Vagina (tissue), 2 donors: ENCODE measurements at regions not wholly inside any gene's neighbourhood (a gene's known extent, or its start where the extent isn't known, plus 50 kb on each side); places are given as distances from the start of the nearest gene placed in this dataset.

Experiments
- DNase-seq, 2 donors: peaks; one replicate each; pipeline ENCODE4 v3.0.0-alpha.2; 2017; ENCODE audit errors: extremely low spot score in 2 of 2
- H3K27ac ChIP-seq: fragments of 200-600 bp; sonication (generic); one replicate; pipeline ENCODE4 v1.5.1; 2019
- H3K27me3 ChIP-seq: fragments of 200-600 bp; sonication (generic); one replicate; pipeline ENCODE4 v1.5.1; 2019
- H3K36me3 ChIP-seq, 2 donors: fragments of 200-600 bp; sonication (generic); one replicate each; pipeline ENCODE4 v1.5.1; 2017 to 2019
- H3K4me1 ChIP-seq: fragments of 200-600 bp; sonication (generic); one replicate; pipeline ENCODE4 v1.5.1; 2019
- H3K4me3 ChIP-seq, 2 donors: fragments of 200-600 bp; sonication (generic); 1 replicate in 1 of 2; 2 replicates in 1 of 2; pipeline ENCODE4 v1.5.1; 2016 to 2019
- H3K9me3 ChIP-seq: fragments of 200-600 bp; sonication (generic); one replicate; pipeline ENCODE4 v1.5.1; 2019
- CTCF ChIP-seq, 3 experiments: fragments of 450-650 bp in 2 of 3; fragments of 200-600 bp in 1 of 3; sonication (generic) in 1 of 3; IDR thresholded peaks; one replicate each; pipeline ENCODE4 v1.5.1; 2017 to 2019; ENCODE audit warnings: antibody characterized with exemption in 3 of 3, mild to moderate bottlenecking in 2 of 3, moderate library complexity in 2 of 3
- POLR2A ChIP-seq, 2 donors: fragments of 450-650 bp; IDR thresholded peaks; one replicate each; pipeline ENCODE4 v1.6.1; 2017; ENCODE audit warnings: antibody characterized with exemption in 2 of 2, mild to moderate bottlenecking in 2 of 2, moderate library complexity in 2 of 2
- POLR2AphosphoS5 ChIP-seq, 2 donors: sonication (generic); formaldehyde crosslinking; IDR thresholded peaks; one replicate each; pipeline ENCODE4 v1.9.0; 2017; ENCODE audit warnings: antibody characterized with exemption in 2 of 2, mild to moderate bottlenecking in 2 of 2, low read depth in 1 of 2; ENCODE audit not compliant: insufficient read depth in 1 of 2
- intact Hi-C: fragments of 100-400 bp; cut with DNase I; formaldehyde crosslinking; loops from one replicate; pipeline ENCODE4 v1.15.1; 2023

- Histone ChIP-seq H3K9me3 (no peaks in the 10 kb centered on the region), H3K27me3 (no peaks in the 10 kb centered on the region), H3K4me3 (no peak overlapping the region), H3K36me3 (no peaks in the 10 kb centered on the region), H3K27ac (no peak overlapping the region), H3K4me1 (peaks cover 28% of the 10 kb centered on the region)
- TF ChIP-seq CTCF (IDR thresholded peaks at IDR 0.05): no peak
- TF ChIP-seq POLR2AphosphoS5 (IDR thresholded peaks at IDR 0.05; ENCODE audit: insufficient read depth in 1 of 2, low read depth in 1 of 2): no peak
- no peak for TF ChIP-seq POLR2A (IDR thresholded peaks at IDR 0.05)
- DNase-seq: no peak
- intact Hi-C loops: no loop called here
Observed at GRCh38 chr2:149727927-149728326, 140.4 kb upstream of the MMADHC start.

GRCh38 chr2:149725234-149725633 is 137.7 kb upstream of the MMADHC start:
- H3K4me3 ChIP-seq: no peak overlapping the region
- no peak overlapping the region for H3K27ac ChIP-seq
- H3K4me1 ChIP-seq: peaks cover 10% of the 10 kb centered on the region
- H3K27me3 ChIP-seq: no peaks in the 10 kb centered on the region
- no peaks in the 10 kb centered on the region for H3K36me3 ChIP-seq
- intact Hi-C loops: no loop called here
- TF ChIP-seq POLR2AphosphoS5 (IDR thresholded peaks at IDR 0.05; ENCODE audit: insufficient read depth in 1 of 2, low read depth in 1 of 2): no peak
- TF ChIP-seq CTCF (IDR thresholded peaks at IDR 0.05): no peak
- no peak for TF ChIP-seq POLR2A (IDR thresholded peaks at IDR 0.05)
- no peak for DNase-seq
- H3K9me3 ChIP-seq: no peaks in the 10 kb centered on the region

- intact Hi-C loops: no loop called here
- no peak for DNase-seq
Observed at GRCh38 chr2:149724091-149724490, 136.5 kb upstream of the MMADHC start.

GRCh38 chr2:149720615-149721014 is 133.0 kb upstream of the MMADHC start:
- intact Hi-C loops: no loop called here
- H3K9me3 ChIP-seq: no peaks in the 10 kb centered on the region
- no peak for DNase-seq
- H3K27ac ChIP-seq: no peak overlapping the region
- TF ChIP-seq CTCF (IDR thresholded peaks at IDR 0.05): no peak
- TF ChIP-seq POLR2AphosphoS5 (IDR thresholded peaks at IDR 0.05; ENCODE audit: insufficient read depth in 1 of 2, low read depth in 1 of 2): no peak
- no peak for TF ChIP-seq POLR2A (IDR thresholded peaks at IDR 0.05)
- H3K36me3 ChIP-seq: no peaks in the 10 kb centered on the region
- H3K27me3 ChIP-seq: no peaks in the 10 kb centered on the region
- peaks cover 10% of the 10 kb centered on the region for H3K4me1 ChIP-seq
- H3K4me3 ChIP-seq: no peak overlapping the region

More at GRCh38 chr2:149724091-149724490, 136.5 kb upstream of the MMADHC start:
- Histone ChIP-seq H3K36me3 (no peaks in the 10 kb centered on the region), H3K27ac (no peak overlapping the region), H3K4me1 (peaks cover 10% of the 10 kb centered on the region), H3K4me3 (no peak overlapping the region), H3K9me3 (no peaks in the 10 kb centered on the region), H3K27me3 (no peaks in the 10 kb centered on the region)
- TF ChIP-seq POLR2A (IDR thresholded peaks at IDR 0.05): no peak
- no peak for TF ChIP-seq POLR2AphosphoS5 (IDR thresholded peaks at IDR 0.05; ENCODE audit: insufficient read depth in 1 of 2, low read depth in 1 of 2)
- no peak for TF ChIP-seq CTCF (IDR thresholded peaks at IDR 0.05)

GRCh38 chr2:149719695-149720094 is 132.1 kb upstream of the MMADHC start:
- Histone ChIP-seq H3K36me3 (no peaks in the 10 kb centered on the region), H3K4me1 (peaks cover under 1% of the 10 kb centered on the region), H3K27ac (no peak overlapping the region), H3K4me3 (no peak overlapping the region), H3K9me3 (no peaks in the 10 kb centered on the region), H3K27me3 (no peaks in the 10 kb centered on the region)
- no peak for DNase-seq
- intact Hi-C loops: no loop called here
- TF ChIP-seq CTCF (IDR thresholded peaks at IDR 0.05) (no peak), POLR2A (IDR thresholded peaks at IDR 0.05) (no peak), POLR2AphosphoS5 (IDR thresholded peaks at IDR 0.05; ENCODE audit: insufficient read depth in 1 of 2, low read depth in 1 of 2) (no peak)
